Immature natural killer cell (primary cell): ENCODE measurements at regions not wholly inside any gene's neighbourhood (a gene's known extent, or its start where the extent isn't known, plus 50 kb on each side); places are given as distances from the start of the nearest gene placed in this dataset.
"Not testable (repeated sequence)": the region's sequence is repeated elsewhere in the genome, so short reads cannot be mapped to it uniquely, and the experiment has no call there.

ENCODE experiments used
- DNase-seq, 3 donors: peaks; one replicate each; pipeline ENCODE4 v3.0.0; 2022; ENCODE audit warnings: mixed read lengths in 1 of 3
- H3K27ac Mint-ChIP-seq, 6 donors: one replicate each; pipeline ENCODE4 v1.8.0; 2020; ENCODE audit warnings: mixed read lengths in 6 of 6, mild to moderate bottlenecking in 5 of 6, inconsistent platforms in 4 of 6, moderate library complexity in 3 of 6
- H3K27me3 Mint-ChIP-seq, 3 donors: one replicate each; pipeline ENCODE4 v1.8.0; 2020 to 2021; ENCODE audit warnings: low read depth in 3 of 3, mild to moderate bottlenecking in 3 of 3, mixed read lengths in 3 of 3, moderate library complexity in 3 of 3, inconsistent platforms in 1 of 3
- H3K36me3 Mint-ChIP-seq, 3 donors: one replicate each; pipeline ENCODE4 v1.8.0; 2020; ENCODE audit warnings: mixed read lengths in 3 of 3, inconsistent platforms in 2 of 3, mild to moderate bottlenecking in 2 of 3
- H3K4me1 Mint-ChIP-seq, 2 donors: one replicate each; pipeline ENCODE4 v1.8.0; 2020; ENCODE audit warnings: inconsistent platforms in 2 of 2, mild to moderate bottlenecking in 2 of 2, mixed read lengths in 2 of 2, moderate library complexity in 1 of 2
- H3K4me3 Mint-ChIP-seq, 5 donors: one replicate each; pipeline ENCODE4 v1.8.0; 2020; ENCODE audit warnings: mild to moderate bottlenecking in 5 of 5, mixed read lengths in 5 of 5, inconsistent platforms in 3 of 5, moderate library complexity in 3 of 5
- H3K9me3 Mint-ChIP-seq, 6 donors: one replicate each; pipeline ENCODE4 v1.8.0; 2020; ENCODE audit warnings: mild to moderate bottlenecking in 6 of 6, mixed read lengths in 6 of 6, inconsistent platforms in 4 of 6, moderate library complexity in 3 of 6

GRCh38 chr5:142519913-142520312 is 166.0 kb downstream of the FGF1 start:
- not testable (repeated sequence) for DNase-seq, H3K9me3 Mint-ChIP-seq, H3K4me1 Mint-ChIP-seq, H3K27ac Mint-ChIP-seq, H3K4me3 Mint-ChIP-seq, H3K27me3 Mint-ChIP-seq
- peaks cover 4 to 13% (median 7%) of the 10 kb centered on the region in 3 donors for H3K36me3 Mint-ChIP-seq

- H3K27me3 Mint-ChIP-seq, result peaks cover 0 to 2% (median 0%) of the 10 kb centered on the region in 3 donors
- no peak for DNase-seq
- no peak overlapping the region for H3K27ac Mint-ChIP-seq
- H3K9me3 Mint-ChIP-seq, result peaks cover 2 to 10% (median 6%) of the 10 kb centered on the region in 6 donors
- H3K4me1 Mint-ChIP-seq, result no peaks in the 10 kb centered on the region
- peaks cover 4 to 9% (median 7%) of the 10 kb centered on the region in 3 donors for H3K36me3 Mint-ChIP-seq
- H3K4me3 Mint-ChIP-seq, result no peak overlapping the region
These were observed 168.1 kb downstream of the FGF1 start for GRCh38 chr5:142517840-142518239.

- H3K27me3 Mint-ChIP-seq, result peaks cover 0 to 2% (median 0%) of the 10 kb centered on the region in 3 donors
- no peak for DNase-seq
- peaks cover 2 to 10% (median 6%) of the 10 kb centered on the region in 6 donors for H3K9me3 Mint-ChIP-seq
- H3K4me3 Mint-ChIP-seq, result no peak overlapping the region
- peaks cover 4 to 9% (median 7%) of the 10 kb centered on the region in 3 donors for H3K36me3 Mint-ChIP-seq
- H3K4me1 Mint-ChIP-seq, result no peaks in the 10 kb centered on the region
- no peak overlapping the region for H3K27ac Mint-ChIP-seq
These were observed 169.2 kb downstream of the FGF1 start for GRCh38 chr5:142516732-142517131.

GRCh38 chr5:142515036-142515435 is 170.9 kb downstream of the FGF1 start:
- Mint-ChIP-seq H3K9me3 (peaks cover 2 to 10% (median 6%) of the 10 kb centered on the region in 6 donors), H3K27ac (no peak overlapping the region), H3K4me3 (no peak overlapping the region), H3K36me3 (peaks cover 4 to 9% (median 7%) of the 10 kb centered on the region in 3 donors), H3K27me3 (no peaks in the 10 kb centered on the region), H3K4me1 (no peaks in the 10 kb centered on the region)
- DNase-seq, result no peak

- H3K4me3 Mint-ChIP-seq, result no peak overlapping the region
- H3K36me3 Mint-ChIP-seq, result peaks cover 4 to 9% (median 7%) of the 10 kb centered on the region in 3 donors
- DNase-seq, result no peak
- H3K4me1 Mint-ChIP-seq, result no peaks in the 10 kb centered on the region
- H3K9me3 Mint-ChIP-seq, result peaks cover 2 to 10% (median 6%) of the 10 kb centered on the region in 6 donors
- peaks cover 0 to 2% (median 0%) of the 10 kb centered on the region in 3 donors for H3K27me3 Mint-ChIP-seq
- no peak overlapping the region for H3K27ac Mint-ChIP-seq
These were observed 171.7 kb downstream of the FGF1 start for GRCh38 chr5:142514196-142514595.

GRCh38 chr5:142512043-142513042 is 173.5 kb downstream of the FGF1 start:
- H3K36me3 Mint-ChIP-seq, result peaks cover 4 to 9% (median 7%) of the 10 kb centered on the region in 3 donors
- peaks cover 0 to 8% (median 0%) of the 10 kb centered on the region in 3 donors for H3K27me3 Mint-ChIP-seq
- H3K4me1 Mint-ChIP-seq, result no peaks in the 10 kb centered on the region
- no peak overlapping the region for H3K4me3 Mint-ChIP-seq
- H3K27ac Mint-ChIP-seq, result peak overlapping the region in 1 of 6 donors; percentile 9
- DNase-seq, result no peak
- H3K9me3 Mint-ChIP-seq, result peaks cover 2 to 10% (median 6%) of the 10 kb centered on the region in 6 donors

GRCh38 chr5:142511358-142511757 is 174.5 kb downstream of the FGF1 start:
- no peak overlapping the region for H3K4me3 Mint-ChIP-seq
- peaks cover 0 to 3% (median 2%) of the 10 kb centered on the region in 6 donors for H3K9me3 Mint-ChIP-seq
- H3K27me3 Mint-ChIP-seq, result peaks cover 0 to 12% (median 0%) of the 10 kb centered on the region in 3 donors
- no peak for DNase-seq
- no peaks in the 10 kb centered on the region for H3K4me1 Mint-ChIP-seq
- peaks cover 0 to 3% (median 3%) of the 10 kb centered on the region in 3 donors for H3K36me3 Mint-ChIP-seq
- no peak overlapping the region for H3K27ac Mint-ChIP-seq

- Mint-ChIP-seq H3K9me3 (no peaks in the 10 kb centered on the region), H3K27ac (no peak overlapping the region), H3K4me3 (no peak overlapping the region), H3K4me1 (no peaks in the 10 kb centered on the region), H3K27me3 (peaks cover 0 to 16% (median 4%) of the 10 kb centered on the region in 3 donors), H3K36me3 (no peaks in the 10 kb centered on the region)
- DNase-seq, result no peak
These were observed 176.9 kb downstream of the FGF1 start for GRCh38 chr5:142509026-142509425.

- H3K4me3 Mint-ChIP-seq, result no peak overlapping the region
- no peaks in the 10 kb centered on the region for H3K36me3 Mint-ChIP-seq
- DNase-seq, result no peak
- H3K27me3 Mint-ChIP-seq, result peaks cover 0 to 16% (median 4%) of the 10 kb centered on the region in 3 donors
- H3K27ac Mint-ChIP-seq, result no peak overlapping the region
- H3K9me3 Mint-ChIP-seq, result no peaks in the 10 kb centered on the region
- H3K4me1 Mint-ChIP-seq, result no peaks in the 10 kb centered on the region
These were observed 177.3 kb downstream of the FGF1 start for GRCh38 chr5:142508591-142508990.

- no peak overlapping the region for H3K4me3 Mint-ChIP-seq
- H3K4me1 Mint-ChIP-seq, result no peaks in the 10 kb centered on the region
- no peaks in the 10 kb centered on the region for H3K9me3 Mint-ChIP-seq
- H3K27ac Mint-ChIP-seq, result peak overlapping the region in 1 of 6 donors; percentile 15
- H3K27me3 Mint-ChIP-seq, result peaks cover 0 to 16% (median 4%) of the 10 kb centered on the region in 3 donors
- DNase-seq, result no peak
- H3K36me3 Mint-ChIP-seq, result no peaks in the 10 kb centered on the region
These were observed 178.1 kb downstream of the FGF1 start for GRCh38 chr5:142507531-142508372.

GRCh38 chr5:142506756-142507155 is 179.1 kb downstream of the FGF1 start:
- Mint-ChIP-seq H3K27me3 (peaks cover 0 to 16% (median 4%) of the 10 kb centered on the region in 3 donors), H3K9me3 (no peaks in the 10 kb centered on the region), H3K4me1 (no peaks in the 10 kb centered on the region), H3K4me3 (no peak overlapping the region), H3K27ac (peak overlapping the region in 1 of 6 donors; percentile 15), H3K36me3 (no peaks in the 10 kb centered on the region)
- DNase-seq, result no peak

GRCh38 chr5:142506046-142506445 is 179.8 kb downstream of the FGF1 start:
- no peak overlapping the region for H3K27ac Mint-ChIP-seq
- H3K4me3 Mint-ChIP-seq, result no peak overlapping the region
- no peaks in the 10 kb centered on the region for H3K4me1 Mint-ChIP-seq
- peaks cover 0 to 16% (median 4%) of the 10 kb centered on the region in 3 donors for H3K27me3 Mint-ChIP-seq
- no peak for DNase-seq
- no peaks in the 10 kb centered on the region for H3K36me3 Mint-ChIP-seq
- H3K9me3 Mint-ChIP-seq, result no peaks in the 10 kb centered on the region

- Mint-ChIP-seq H3K36me3 (no peaks in the 10 kb centered on the region), H3K9me3 (no peaks in the 10 kb centered on the region)
These were observed 177.1 kb upstream of the SPRY4 start for GRCh38 chr5:142501890-142502289.

More at GRCh38 chr5:142501890-142502289, 177.1 kb upstream of the SPRY4 start:
- DNase-seq, result no peak
- Mint-ChIP-seq H3K4me1 (peaks cover 0 to 4% of the 10 kb centered on the region in 2 donors), H3K27ac (no peak overlapping the region), H3K4me3 (no peak overlapping the region), H3K27me3 (peaks cover 0 to 10% (median 4%) of the 10 kb centered on the region in 3 donors)
